Gastroesophageal sphincter (tissue), 4 donors: ENCODE measurements at regions not wholly inside any gene's neighbourhood (a gene's known extent, or its start where the extent isn't known, plus 50 kb on each side); places are given as distances from the start of the nearest gene placed in this dataset.

Source experiments
- ATAC-seq: fragments of 150-250 bp; one replicate; pipeline ENCODE4 v1.9.1; 2016; ENCODE audit warnings: mild to moderate bottlenecking, moderate library complexity
- H3K27ac ChIP-seq, 4 donors: fragments of 200-600 bp; sonication (generic) in 3 of 4; 1 replicate in 3 of 4; 2 replicates in 1 of 4; pipeline ENCODE4 v1.5.1; 2016 to 2019
- H3K27me3 ChIP-seq: fragments of 200-600 bp; sonication (generic); one replicate; pipeline ENCODE4 v1.5.1; 2019
- H3K36me3 ChIP-seq, 2 donors: fragments of 200-600 bp; sonication (generic); one replicate each; pipeline ENCODE4 v1.5.1; 2019; ENCODE audit warnings: control low read depth in 1 of 2
- H3K4me1 ChIP-seq, 3 donors: fragments of 200-600 bp; sonication (generic); 1 replicate in 2 of 3; 2 replicates in 1 of 3; pipeline ENCODE4 v1.5.1; 2016 to 2019; ENCODE audit warnings: control low read depth in 2 of 3
- H3K4me3 ChIP-seq, 2 donors: fragments of 200-600 bp; sonication (generic); one replicate each; pipeline ENCODE4 v1.5.1; 2019; ENCODE audit warnings: mild to moderate bottlenecking in 1 of 2, moderate library complexity in 1 of 2
- H3K9me3 ChIP-seq, 3 donors: fragments of 200-600 bp; sonication (generic); one replicate each; pipeline ENCODE4 v1.5.1; 2017 to 2019; ENCODE audit warnings: control low read depth in 2 of 3
- EP300 ChIP-seq: sonication (generic); formaldehyde crosslinking; IDR thresholded peaks from one replicate; pipeline ENCODE4 v1.6.1; 2017; ENCODE audit warnings: antibody characterized with exemption, mild to moderate bottlenecking
- POLR2A ChIP-seq, 2 donors: fragments of 450-650 bp; IDR thresholded peaks; one replicate each; pipeline ENCODE4 v1.6.1; 2017; ENCODE audit warnings: antibody characterized with exemption in 2 of 2, mild to moderate bottlenecking in 2 of 2, moderate library complexity in 1 of 2
- POLR2AphosphoS5 ChIP-seq: sonication (generic); formaldehyde crosslinking; IDR thresholded peaks from one replicate; pipeline ENCODE4 v1.6.1; 2017; ENCODE audit warnings: antibody characterized with exemption
- WGBS, 2 donors: methylation state at CpG; one replicate each; pipeline ENCODE4 v1.1.5; 2018; ENCODE audit warnings: low coverage in 1 of 2; 5-methylcytosine and 5-hydroxymethylcytosine counted together
- TF ChIP-seq, protein P1 (sequence below), 4 experiments: fragments of 200-600 bp in 2 of 4; fragments of 450-650 bp in 2 of 4; sonication (generic) in 1 of 4; IDR thresholded peaks; one replicate each; pipeline ENCODE4 v1.5.1; 2017 to 2019; ENCODE audit warnings: antibody characterized with exemption in 4 of 4, mild to moderate bottlenecking in 2 of 4, moderate library complexity in 2 of 4

DNA sequence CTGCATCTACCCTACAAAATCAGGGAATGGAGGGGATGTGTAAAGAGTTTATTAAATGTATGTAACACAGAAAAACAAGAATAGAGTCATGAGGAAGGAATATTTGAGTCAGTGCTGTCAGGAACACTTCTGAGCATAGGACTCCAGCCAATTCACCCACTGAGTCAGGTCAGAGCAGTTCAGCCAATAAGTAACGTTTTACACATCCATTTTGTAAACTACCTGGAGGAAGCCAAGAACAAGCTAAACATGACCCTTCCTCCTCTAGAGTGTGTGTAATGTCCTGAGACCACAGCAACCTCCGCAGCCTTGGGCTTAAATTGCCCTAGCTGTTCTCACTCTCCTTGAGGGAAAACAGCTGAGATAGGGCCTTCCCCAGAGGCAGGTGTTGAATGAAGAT, 691.5 kb upstream of the LRRN3 start:
- Histone ChIP-seq H3K27ac (no peak overlapping the region), H3K9me3 (no peaks in the 10 kb centered on the region), H3K27me3 (no peaks in the 10 kb centered on the region), H3K36me3 (no peaks in the 10 kb centered on the region), H3K4me3 (no peak overlapping the region), H3K4me1 (no peaks in the 10 kb centered on the region)
- ATAC-seq, result no peak
- TF ChIP-seq POLR2A (IDR thresholded peaks at IDR 0.05) (no peak), POLR2AphosphoS5 (no peak), EP300 (no peak)
- TF ChIP-seq, protein P1, sequence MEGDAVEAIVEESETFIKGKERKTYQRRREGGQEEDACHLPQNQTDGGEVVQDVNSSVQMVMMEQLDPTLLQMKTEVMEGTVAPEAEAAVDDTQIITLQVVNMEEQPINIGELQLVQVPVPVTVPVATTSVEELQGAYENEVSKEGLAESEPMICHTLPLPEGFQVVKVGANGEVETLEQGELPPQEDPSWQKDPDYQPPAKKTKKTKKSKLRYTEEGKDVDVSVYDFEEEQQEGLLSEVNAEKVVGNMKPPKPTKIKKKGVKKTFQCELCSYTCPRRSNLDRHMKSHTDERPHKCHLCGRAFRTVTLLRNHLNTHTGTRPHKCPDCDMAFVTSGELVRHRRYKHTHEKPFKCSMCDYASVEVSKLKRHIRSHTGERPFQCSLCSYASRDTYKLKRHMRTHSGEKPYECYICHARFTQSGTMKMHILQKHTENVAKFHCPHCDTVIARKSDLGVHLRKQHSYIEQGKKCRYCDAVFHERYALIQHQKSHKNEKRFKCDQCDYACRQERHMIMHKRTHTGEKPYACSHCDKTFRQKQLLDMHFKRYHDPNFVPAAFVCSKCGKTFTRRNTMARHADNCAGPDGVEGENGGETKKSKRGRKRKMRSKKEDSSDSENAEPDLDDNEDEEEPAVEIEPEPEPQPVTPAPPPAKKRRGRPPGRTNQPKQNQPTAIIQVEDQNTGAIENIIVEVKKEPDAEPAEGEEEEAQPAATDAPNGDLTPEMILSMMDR (IDR thresholded peaks at IDR 0.05), result no peak
- WGBS, 2 donors, result 0 to 40% methylated on average over 1 to 2 of the region's 2 CpGs

DNA sequence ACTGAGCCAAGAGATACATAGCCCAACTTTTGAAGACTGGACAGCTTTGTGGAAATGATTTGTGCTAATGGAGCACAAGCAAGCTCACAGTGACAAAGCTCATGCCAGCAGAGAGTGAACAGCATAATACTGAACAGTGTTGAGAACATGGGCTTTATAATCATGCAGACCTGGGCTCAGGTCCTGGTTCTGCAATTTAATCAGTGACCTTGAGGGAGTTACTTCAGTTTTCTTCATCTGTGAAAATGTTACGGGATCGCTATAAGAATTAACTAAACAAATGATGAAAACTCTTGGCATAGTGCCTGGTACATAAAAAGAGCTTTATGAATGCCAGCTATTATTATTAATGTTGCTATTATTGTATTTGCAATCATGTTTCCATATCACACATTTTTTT, 690.5 kb upstream of the LRRN3 start:
- no peak for TF ChIP-seq POLR2A (IDR thresholded peaks at IDR 0.05)
- no peak for TF ChIP-seq EP300
- TF ChIP-seq, protein P1 (IDR thresholded peaks at IDR 0.05), result no peak
- 8 to 12% methylated on average over 2 of the region's 2 CpGs for WGBS, 2 donors
- Histone ChIP-seq H3K27me3 (no peaks in the 10 kb centered on the region), H3K4me3 (no peak overlapping the region), H3K9me3 (no peaks in the 10 kb centered on the region), H3K4me1 (no peaks in the 10 kb centered on the region), H3K27ac (no peak overlapping the region), H3K36me3 (no peaks in the 10 kb centered on the region)
- no peak for ATAC-seq

DNA sequence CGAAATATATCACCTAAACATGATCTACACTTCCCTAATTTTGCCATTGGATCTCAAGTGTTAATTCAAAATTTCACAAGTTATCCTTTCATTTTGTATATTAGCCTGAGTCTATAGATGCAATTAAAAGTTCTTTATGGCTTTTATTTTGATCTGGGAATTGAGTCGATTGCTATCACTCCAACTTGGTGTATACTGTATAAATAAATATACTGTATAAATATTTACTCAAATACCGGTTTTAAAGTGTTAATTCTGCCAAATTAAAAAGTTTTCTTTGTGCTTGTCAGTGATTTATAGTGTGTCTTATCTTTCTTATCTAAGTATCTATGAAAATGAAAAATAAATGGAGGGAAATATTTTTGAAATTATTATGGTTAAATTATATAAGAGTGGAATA, 683.7 kb upstream of the LRRN3 start:
- Histone ChIP-seq H3K9me3 (no peaks in the 10 kb centered on the region), H3K4me3 (no peak overlapping the region), H3K27me3 (no peaks in the 10 kb centered on the region), H3K27ac (no peak overlapping the region), H3K4me1 (no peaks in the 10 kb centered on the region), H3K36me3 (no peaks in the 10 kb centered on the region)
- WGBS, 2 donors, result 59 to 62% methylated on average over 3 of the region's 3 CpGs
- ATAC-seq, result no peak
- TF ChIP-seq, protein P1 (IDR thresholded peaks at IDR 0.05), result no peak
- no peak for TF ChIP-seq POLR2A (IDR thresholded peaks at IDR 0.05)
- TF ChIP-seq POLR2AphosphoS5, result no peak
- TF ChIP-seq EP300, result no peak

DNA sequence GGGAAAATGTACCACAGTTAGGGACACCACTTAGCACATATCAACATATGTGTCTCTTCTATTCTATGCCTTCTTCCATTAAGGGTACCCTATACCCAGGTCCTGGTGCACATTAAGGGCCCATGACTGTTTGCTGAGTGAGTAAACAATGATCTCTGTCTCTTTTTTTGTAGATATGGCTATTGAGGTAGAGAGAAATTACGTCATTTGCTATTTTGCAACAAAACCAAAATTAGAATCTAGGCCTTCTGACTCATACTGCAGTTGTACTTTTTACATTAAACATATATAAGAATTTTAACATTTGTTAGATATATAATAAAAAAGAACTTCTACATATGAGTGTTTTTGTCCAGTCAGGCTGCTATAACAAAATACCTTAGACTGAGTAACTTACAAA, 683.2 kb upstream of the LRRN3 start:
- ATAC-seq, result no peak
- Histone ChIP-seq H3K36me3 (no peaks in the 10 kb centered on the region), H3K9me3 (no peaks in the 10 kb centered on the region), H3K4me3 (no peak overlapping the region), H3K4me1 (no peaks in the 10 kb centered on the region), H3K27me3 (no peaks in the 10 kb centered on the region), H3K27ac (no peak overlapping the region)
- WGBS, 2 donors, result 45 to 46% methylated on average over 1 of the region's 1 CpG
- TF ChIP-seq, protein P1 (IDR thresholded peaks at IDR 0.05), result no peak
- TF ChIP-seq POLR2A (IDR thresholded peaks at IDR 0.05) (no peak), EP300 (no peak), POLR2AphosphoS5 (no peak)

DNA sequence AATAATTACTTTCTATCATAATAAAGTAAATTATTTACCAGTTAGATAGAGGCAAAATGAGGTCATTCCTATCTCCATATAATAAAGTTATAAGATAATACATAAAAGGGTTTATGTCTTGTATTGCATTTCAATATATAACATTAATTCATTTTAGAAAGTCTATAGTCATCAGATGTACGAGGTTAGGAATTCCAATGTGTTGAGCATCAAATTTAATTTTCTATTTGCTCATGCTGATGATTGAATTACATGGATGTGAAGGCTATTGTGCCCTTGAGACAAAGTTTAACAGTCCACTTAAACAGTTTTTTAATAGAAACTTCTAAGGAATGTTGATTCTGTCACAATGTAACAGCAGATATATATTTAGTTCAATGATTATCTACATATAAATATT, 678.3 kb upstream of the LRRN3 start:
- no peaks in the 10 kb centered on the region for H3K4me1 ChIP-seq
- H3K4me3 ChIP-seq, result no peak overlapping the region
- 79 to 82% methylated on average over 1 of the region's 1 CpG for WGBS, 2 donors
- no peak overlapping the region for H3K27ac ChIP-seq
- no peaks in the 10 kb centered on the region for H3K36me3 ChIP-seq
- ATAC-seq, result no peak
- TF ChIP-seq, protein P1 (IDR thresholded peaks at IDR 0.05), result no peak
- TF ChIP-seq POLR2AphosphoS5, result no peak
- TF ChIP-seq POLR2A (IDR thresholded peaks at IDR 0.05), result no peak
- TF ChIP-seq EP300, result no peak
- no peaks in the 10 kb centered on the region for H3K9me3 ChIP-seq
- no peaks in the 10 kb centered on the region for H3K27me3 ChIP-seq
